ENCODE measurements at regions not wholly inside any gene's neighbourhood (a gene's known extent, or its start where the extent isn't known, plus 50 kb on each side); places are given as distances from the start of the nearest gene placed in this dataset.

DNA sequence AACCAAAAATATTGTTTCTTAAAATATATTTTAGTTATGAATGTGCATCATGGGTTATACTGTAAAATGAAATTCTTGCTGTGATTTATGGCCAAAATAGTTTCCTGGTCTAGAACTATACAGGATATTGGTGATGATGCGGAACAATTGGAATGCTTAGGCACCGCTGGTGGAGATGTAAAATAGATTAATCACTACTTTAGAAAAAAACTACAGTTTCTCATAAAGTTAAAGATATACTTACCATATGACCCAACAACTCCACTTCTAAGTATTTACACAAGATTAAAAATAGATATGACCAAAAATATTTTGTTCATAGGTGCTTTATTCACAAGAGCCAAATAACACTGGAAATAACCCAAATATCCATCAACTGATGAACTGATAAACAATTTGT lies 126.7 kb downstream of the TUSC7 start:
- intact Hi-C loops (cut with micrococcal nuclease; ENCODE audit: unreplicated experiment), result no loop called here
- H3K36me3 Mint-ChIP-seq (ENCODE audit: insufficient read depth, unreplicated experiment), result no peaks in the 10 kb centered on the region
- no TSS peak for BruUV-seq (replicated peaks)
- CTCF ChIA-PET, result interaction anchor here (2.8 kb wide), 1 partner anchor 65 kb away, joined by 14 read pairs; no protein-coding TSS in a partner anchor
- TF ChIP-seq, protein P1, sequence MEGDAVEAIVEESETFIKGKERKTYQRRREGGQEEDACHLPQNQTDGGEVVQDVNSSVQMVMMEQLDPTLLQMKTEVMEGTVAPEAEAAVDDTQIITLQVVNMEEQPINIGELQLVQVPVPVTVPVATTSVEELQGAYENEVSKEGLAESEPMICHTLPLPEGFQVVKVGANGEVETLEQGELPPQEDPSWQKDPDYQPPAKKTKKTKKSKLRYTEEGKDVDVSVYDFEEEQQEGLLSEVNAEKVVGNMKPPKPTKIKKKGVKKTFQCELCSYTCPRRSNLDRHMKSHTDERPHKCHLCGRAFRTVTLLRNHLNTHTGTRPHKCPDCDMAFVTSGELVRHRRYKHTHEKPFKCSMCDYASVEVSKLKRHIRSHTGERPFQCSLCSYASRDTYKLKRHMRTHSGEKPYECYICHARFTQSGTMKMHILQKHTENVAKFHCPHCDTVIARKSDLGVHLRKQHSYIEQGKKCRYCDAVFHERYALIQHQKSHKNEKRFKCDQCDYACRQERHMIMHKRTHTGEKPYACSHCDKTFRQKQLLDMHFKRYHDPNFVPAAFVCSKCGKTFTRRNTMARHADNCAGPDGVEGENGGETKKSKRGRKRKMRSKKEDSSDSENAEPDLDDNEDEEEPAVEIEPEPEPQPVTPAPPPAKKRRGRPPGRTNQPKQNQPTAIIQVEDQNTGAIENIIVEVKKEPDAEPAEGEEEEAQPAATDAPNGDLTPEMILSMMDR (IDR thresholded peaks at IDR 0.05; ENCODE audit: unreplicated experiment), result no peak
- no peak for DNase-seq
- H3K27ac Mint-ChIP-seq (ENCODE audit: unreplicated experiment), result no peak overlapping the region
- no peaks in the 10 kb centered on the region for H3K4me1 Mint-ChIP-seq (ENCODE audit: low read depth, unreplicated experiment)
- H3K27me3 Mint-ChIP-seq (ENCODE audit: unreplicated experiment), result no peaks in the 10 kb centered on the region
- H3K4me3 Mint-ChIP-seq (ENCODE audit: low read depth, unreplicated experiment), result no peak overlapping the region
- no peaks in the 10 kb centered on the region for H3K9me3 Mint-ChIP-seq (ENCODE audit: low read depth, unreplicated experiment)

DNA sequence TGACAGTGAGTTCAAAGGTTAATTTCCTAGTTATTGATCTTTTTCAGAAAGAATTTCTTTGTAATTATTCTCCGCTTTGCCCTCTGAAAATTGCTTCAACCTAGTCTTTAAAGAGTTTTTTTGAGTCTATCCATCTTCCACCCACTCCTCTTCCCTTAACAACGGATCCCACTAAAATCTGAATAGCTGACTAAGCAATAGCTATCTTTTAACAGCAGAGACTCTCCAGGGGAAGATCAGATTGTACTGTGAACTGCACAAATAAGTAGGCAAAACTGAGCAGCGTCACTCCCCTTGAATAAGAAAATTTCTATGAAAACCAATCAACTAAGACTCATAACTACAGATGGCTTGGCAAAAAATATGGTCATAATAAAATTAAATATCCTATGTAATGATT lies 127.9 kb downstream of the TUSC7 start:
- no peak for DNase-seq
- intact Hi-C loops (cut with micrococcal nuclease; ENCODE audit: unreplicated experiment), result no loop called here
- H3K27me3 Mint-ChIP-seq (ENCODE audit: unreplicated experiment), result no peaks in the 10 kb centered on the region
- no peak overlapping the region for H3K27ac Mint-ChIP-seq (ENCODE audit: unreplicated experiment)
- H3K4me3 Mint-ChIP-seq (ENCODE audit: low read depth, unreplicated experiment), result no peak overlapping the region
- no TSS peak for BruUV-seq (replicated peaks)
- H3K36me3 Mint-ChIP-seq (ENCODE audit: insufficient read depth, unreplicated experiment), result no peaks in the 10 kb centered on the region
- H3K4me1 Mint-ChIP-seq (ENCODE audit: low read depth, unreplicated experiment), result no peaks in the 10 kb centered on the region
- CTCF ChIA-PET, result interaction anchor here (2.8 kb wide), 1 partner anchor 67 kb away, joined by 14 read pairs; no protein-coding TSS in a partner anchor
- TF ChIP-seq, protein P1 (IDR thresholded peaks at IDR 0.05; ENCODE audit: unreplicated experiment), result no peak
- H3K9me3 Mint-ChIP-seq (ENCODE audit: low read depth, unreplicated experiment), result no peaks in the 10 kb centered on the region

DNA sequence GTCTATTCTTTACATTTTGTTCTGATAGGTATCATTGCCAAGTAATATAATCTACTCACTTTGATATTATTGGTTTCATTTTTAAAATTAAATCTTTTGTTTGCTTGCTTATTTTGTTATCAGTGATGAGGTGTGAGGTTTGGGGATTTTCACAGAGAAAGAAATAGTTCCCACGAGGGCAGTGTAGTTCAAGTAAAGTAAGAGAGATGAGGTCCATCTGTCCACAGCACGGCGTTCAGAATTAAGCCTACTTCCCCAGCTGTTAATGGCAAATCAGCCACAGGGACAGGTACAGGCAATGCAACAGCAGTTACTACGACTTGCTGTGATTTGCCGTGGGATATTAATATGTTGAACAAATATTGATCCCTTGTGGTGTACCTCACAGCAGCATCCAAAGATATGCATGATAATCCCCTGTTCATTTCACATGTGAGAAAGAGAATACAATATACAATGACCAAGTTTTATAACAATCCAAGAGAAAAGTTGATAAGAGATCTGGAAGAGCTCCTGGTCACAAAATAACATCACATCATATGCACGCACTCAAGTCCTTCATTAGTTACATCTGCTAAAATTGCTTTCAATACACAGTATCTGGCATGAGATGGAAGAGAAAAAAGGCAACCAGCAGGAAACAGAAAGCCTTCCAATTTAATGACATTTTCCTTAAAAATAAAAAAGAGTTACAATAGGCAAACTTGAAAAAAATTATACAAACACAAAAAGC lies 131.6 kb downstream of the TUSC7 start:
- H3K9me3 Mint-ChIP-seq (ENCODE audit: low read depth, unreplicated experiment), result no peaks in the 10 kb centered on the region
- H3K27me3 Mint-ChIP-seq (ENCODE audit: unreplicated experiment), result no peaks in the 10 kb centered on the region
- DNase-seq, result no peak
- no peaks in the 10 kb centered on the region for H3K4me1 Mint-ChIP-seq (ENCODE audit: low read depth, unreplicated experiment)
- TF ChIP-seq, protein P1 (IDR thresholded peaks at IDR 0.05; ENCODE audit: unreplicated experiment), result no peak
- no peak overlapping the region for H3K27ac Mint-ChIP-seq (ENCODE audit: unreplicated experiment)
- no peak overlapping the region for H3K4me3 Mint-ChIP-seq (ENCODE audit: low read depth, unreplicated experiment)
- no TSS peak for BruUV-seq (replicated peaks)
- no peaks in the 10 kb centered on the region for H3K36me3 Mint-ChIP-seq (ENCODE audit: insufficient read depth, unreplicated experiment)
- intact Hi-C loops (cut with micrococcal nuclease; ENCODE audit: unreplicated experiment), result no loop called here
- CTCF ChIA-PET, result no interaction called here

DNA sequence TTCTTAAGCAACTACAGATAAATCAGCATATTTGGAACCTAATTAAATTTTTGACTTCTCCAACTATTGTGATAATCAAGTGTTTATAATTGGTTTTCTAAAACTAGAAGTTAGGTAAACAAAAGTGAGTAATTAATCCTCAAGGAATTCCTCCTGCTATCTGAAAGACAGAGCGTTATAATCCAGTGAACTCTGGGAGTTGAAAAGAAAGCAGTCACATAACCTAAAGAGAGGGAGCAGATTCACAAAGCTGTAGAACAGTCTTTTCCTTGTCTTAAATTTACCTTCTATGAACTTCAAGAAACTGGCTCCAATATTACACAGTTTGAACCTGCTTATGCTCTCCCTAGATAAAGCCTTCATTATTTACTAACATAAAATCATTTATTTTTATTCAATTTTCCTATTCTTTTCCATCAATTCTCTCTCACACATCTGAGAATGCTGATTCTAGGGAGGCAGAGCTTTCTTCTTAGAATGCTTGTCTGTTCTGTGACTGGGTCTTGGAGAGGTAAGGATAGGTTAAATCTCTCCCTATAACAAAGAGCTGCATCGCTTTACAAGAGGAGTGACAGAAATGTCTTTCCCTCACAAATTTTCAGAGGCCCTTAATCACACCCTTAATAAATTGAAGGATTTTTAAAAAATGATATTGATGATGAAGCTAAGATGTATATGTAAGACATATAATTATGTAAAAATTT lies 132.8 kb downstream of the TUSC7 start:
- TF ChIP-seq, protein P1 (IDR thresholded peaks at IDR 0.05; ENCODE audit: unreplicated experiment), result no peak
- Mint-ChIP-seq H3K27ac (ENCODE audit: unreplicated experiment) (no peak overlapping the region), H3K4me1 (ENCODE audit: low read depth, unreplicated experiment) (no peaks in the 10 kb centered on the region), H3K9me3 (ENCODE audit: low read depth, unreplicated experiment) (no peaks in the 10 kb centered on the region), H3K27me3 (ENCODE audit: unreplicated experiment) (no peaks in the 10 kb centered on the region), H3K36me3 (ENCODE audit: insufficient read depth, unreplicated experiment) (no peaks in the 10 kb centered on the region), H3K4me3 (ENCODE audit: low read depth, unreplicated experiment) (no peak overlapping the region)
- CTCF ChIA-PET, result no interaction called here
- BruUV-seq (replicated peaks), result no TSS peak
- no peak for DNase-seq
- intact Hi-C loops (cut with micrococcal nuclease; ENCODE audit: unreplicated experiment), result no loop called here
